ENCODE measurements at regions not wholly inside any gene's neighbourhood (a gene's known extent, or its start where the extent isn't known, plus 50 kb on each side); places are given as distances from the start of the nearest gene placed in this dataset.

- peaks cover 4% of the 10 kb centered on the region for H3K27me3 Mint-ChIP-seq (ENCODE audit: insufficient read depth, unreplicated experiment)
- Histone ChIP-seq H3K4me1 (no peaks in the 10 kb centered on the region), H3K4me3 (ENCODE audit: low read depth, low read length) (no peak overlapping the region), H3K9me3 (no peaks in the 10 kb centered on the region), H3K36me3 (ENCODE audit: control insufficient read depth, insufficient read depth, low read length) (no peaks in the 10 kb centered on the region), H3K27me3 (replicated peaks; ENCODE audit: control insufficient read depth, insufficient read depth, low read length) (no peaks in the 10 kb centered on the region)
- CTCF ChIA-PET, result no interaction called here
- TF ChIP-seq CTCF (IDR thresholded peaks at IDR 0.05; ENCODE audit: insufficient read depth in 1 of 2, low read depth in 1 of 2, low read length in 1 of 2, severe bottlenecking in 1 of 2, unreplicated experiment in 1 of 2), result no peak
- no peaks in the 10 kb centered on the region for H3K9me3 Mint-ChIP-seq (ENCODE audit: unreplicated experiment)
- no peaks in the 10 kb centered on the region for H3K4me1 Mint-ChIP-seq (ENCODE audit: low read depth, unreplicated experiment)
- POLR2A ChIA-PET, result no interaction called here
- BruUV-seq (replicated peaks), result no TSS peak
- H3K4me3 Mint-ChIP-seq (ENCODE audit: unreplicated experiment), result no peak overlapping the region
- no peak overlapping the region for H3K27ac Mint-ChIP-seq (ENCODE audit: unreplicated experiment)
- intact Hi-C loops (cut with micrococcal nuclease; ENCODE audit: unreplicated experiment), result no loop called here
- no peak for DNase-seq
- H3K36me3 Mint-ChIP-seq (ENCODE audit: insufficient read depth, unreplicated experiment), result no peaks in the 10 kb centered on the region
These were observed 364.2 kb upstream of the PDE4D start for GRCh38 chr5:60257596-60258271.

- Histone ChIP-seq H3K27me3 (replicated peaks; ENCODE audit: control insufficient read depth, insufficient read depth, low read length) (no peaks in the 10 kb centered on the region), H3K36me3 (ENCODE audit: control insufficient read depth, insufficient read depth, low read length) (no peaks in the 10 kb centered on the region), H3K4me1 (no peaks in the 10 kb centered on the region), H3K4me3 (ENCODE audit: low read depth, low read length) (no peak overlapping the region), H3K9me3 (no peaks in the 10 kb centered on the region)
- DNase-seq, result no peak
- no TSS peak for BruUV-seq (replicated peaks)
- H3K9me3 Mint-ChIP-seq (ENCODE audit: unreplicated experiment), result no peaks in the 10 kb centered on the region
- no peaks in the 10 kb centered on the region for H3K4me1 Mint-ChIP-seq (ENCODE audit: low read depth, unreplicated experiment)
- no peak for TF ChIP-seq CTCF (IDR thresholded peaks at IDR 0.05; ENCODE audit: insufficient read depth in 1 of 2, low read depth in 1 of 2, low read length in 1 of 2, severe bottlenecking in 1 of 2, unreplicated experiment in 1 of 2)
- no peak overlapping the region for H3K27ac Mint-ChIP-seq (ENCODE audit: unreplicated experiment)
- H3K36me3 Mint-ChIP-seq (ENCODE audit: insufficient read depth, unreplicated experiment), result no peaks in the 10 kb centered on the region
- H3K4me3 Mint-ChIP-seq (ENCODE audit: unreplicated experiment), result no peak overlapping the region
- POLR2A ChIA-PET, result no interaction called here
- H3K27me3 Mint-ChIP-seq (ENCODE audit: insufficient read depth, unreplicated experiment), result peaks cover 2% of the 10 kb centered on the region
- CTCF ChIA-PET, result no interaction called here
- intact Hi-C loops (cut with micrococcal nuclease; ENCODE audit: unreplicated experiment), result no loop called here
These were observed 363.0 kb upstream of the PDE4D start for GRCh38 chr5:60256546-60256945.

- no peak overlapping the region for H3K4me3 Mint-ChIP-seq (ENCODE audit: unreplicated experiment)
- ChIA-PET POLR2A (no interaction called here), CTCF (no interaction called here)
- no peak overlapping the region for H3K4me3 ChIP-seq (ENCODE audit: low read depth, low read length)
- H3K9me3 Mint-ChIP-seq (ENCODE audit: unreplicated experiment), result no peaks in the 10 kb centered on the region
- BruUV-seq (replicated peaks), result no TSS peak
- no peak overlapping the region for H3K27ac Mint-ChIP-seq (ENCODE audit: unreplicated experiment)
- TF ChIP-seq CTCF (IDR thresholded peaks at IDR 0.05; ENCODE audit: insufficient read depth in 1 of 2, low read depth in 1 of 2, low read length in 1 of 2, severe bottlenecking in 1 of 2, unreplicated experiment in 1 of 2), result no peak
- no peaks in the 10 kb centered on the region for H3K36me3 Mint-ChIP-seq (ENCODE audit: insufficient read depth, unreplicated experiment)
- H3K4me1 ChIP-seq, result no peaks in the 10 kb centered on the region
- no peaks in the 10 kb centered on the region for H3K27me3 ChIP-seq (replicated peaks; ENCODE audit: control insufficient read depth, insufficient read depth, low read length)
- no peaks in the 10 kb centered on the region for H3K4me1 Mint-ChIP-seq (ENCODE audit: low read depth, unreplicated experiment)
- no peak for DNase-seq
- 0 out of 2 replicates have a peak, but pooled peaks cover 2% of the 10 kb centered on the region for H3K9me3 ChIP-seq
- intact Hi-C loops (cut with micrococcal nuclease; ENCODE audit: unreplicated experiment), result no loop called here
- H3K27me3 Mint-ChIP-seq (ENCODE audit: insufficient read depth, unreplicated experiment), result peaks cover 6% of the 10 kb centered on the region
- H3K36me3 ChIP-seq (ENCODE audit: control insufficient read depth, insufficient read depth, low read length), result no peaks in the 10 kb centered on the region
These were observed 355.4 kb upstream of the PDE4D start for GRCh38 chr5:60248901-60249300.
